Esophagus squamous epithelium (tissue), 4 donors: ENCODE measurements at regions not wholly inside any gene's neighbourhood (a gene's known extent, or its start where the extent isn't known, plus 50 kb on each side); places are given as distances from the start of the nearest gene placed in this dataset.

Source experiments
- POLR2A ChIP-seq, 4 donors: fragments of 450-650 bp; IDR thresholded peaks; one replicate each; pipeline ENCODE4 v1.6.1; 2017; ENCODE audit warnings: antibody characterized with exemption in 4 of 4, mild to moderate bottlenecking in 4 of 4, moderate library complexity in 3 of 4
- TF ChIP-seq, protein P1 (sequence below), 6 experiments: fragments of 450-650 bp in 4 of 6; fragments of 200-600 bp in 2 of 6; sonication (generic) in 2 of 6; IDR thresholded peaks; one replicate each; pipeline ENCODE4 v1.5.1; 2016 to 2019; ENCODE audit warnings: antibody characterized with exemption in 6 of 6, mild to moderate bottlenecking in 4 of 6, moderate library complexity in 4 of 6

DNA sequence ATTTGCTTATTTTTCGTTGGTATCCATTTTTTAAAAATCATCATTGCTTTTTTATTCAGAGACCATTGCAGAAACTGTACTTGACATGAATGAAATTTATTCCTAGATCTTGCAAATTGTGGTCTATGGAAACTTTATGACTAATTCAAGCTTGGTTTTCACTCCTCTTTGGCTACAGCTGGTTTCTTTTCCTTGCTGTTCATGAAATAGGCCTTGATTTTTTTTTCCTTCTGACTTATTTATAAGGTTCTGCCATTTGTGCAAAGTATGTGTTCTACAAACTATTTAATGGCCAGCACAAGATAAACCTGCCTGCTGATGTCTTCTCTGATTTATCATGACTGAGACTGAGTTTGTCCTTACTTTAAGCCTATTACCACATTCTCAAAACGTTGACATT is 764.0 kb upstream of the SLITRK5 start:
- TF ChIP-seq POLR2A (IDR thresholded peaks at IDR 0.05): no peak
- TF ChIP-seq, protein P1, sequence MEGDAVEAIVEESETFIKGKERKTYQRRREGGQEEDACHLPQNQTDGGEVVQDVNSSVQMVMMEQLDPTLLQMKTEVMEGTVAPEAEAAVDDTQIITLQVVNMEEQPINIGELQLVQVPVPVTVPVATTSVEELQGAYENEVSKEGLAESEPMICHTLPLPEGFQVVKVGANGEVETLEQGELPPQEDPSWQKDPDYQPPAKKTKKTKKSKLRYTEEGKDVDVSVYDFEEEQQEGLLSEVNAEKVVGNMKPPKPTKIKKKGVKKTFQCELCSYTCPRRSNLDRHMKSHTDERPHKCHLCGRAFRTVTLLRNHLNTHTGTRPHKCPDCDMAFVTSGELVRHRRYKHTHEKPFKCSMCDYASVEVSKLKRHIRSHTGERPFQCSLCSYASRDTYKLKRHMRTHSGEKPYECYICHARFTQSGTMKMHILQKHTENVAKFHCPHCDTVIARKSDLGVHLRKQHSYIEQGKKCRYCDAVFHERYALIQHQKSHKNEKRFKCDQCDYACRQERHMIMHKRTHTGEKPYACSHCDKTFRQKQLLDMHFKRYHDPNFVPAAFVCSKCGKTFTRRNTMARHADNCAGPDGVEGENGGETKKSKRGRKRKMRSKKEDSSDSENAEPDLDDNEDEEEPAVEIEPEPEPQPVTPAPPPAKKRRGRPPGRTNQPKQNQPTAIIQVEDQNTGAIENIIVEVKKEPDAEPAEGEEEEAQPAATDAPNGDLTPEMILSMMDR (IDR thresholded peaks at IDR 0.05): no peak
